ENCODE measurements at regions not wholly inside any gene's neighbourhood (a gene's known extent, or its start where the extent isn't known, plus 50 kb on each side); places are given as distances from the start of the nearest gene placed in this dataset.

GRCh38 chr5:85814596-85814995 is 803.1 kb upstream of the COX7C start:
- no peak for DNase-seq (ENCODE audit: low spot score)
- TF ChIP-seq, protein P1, sequence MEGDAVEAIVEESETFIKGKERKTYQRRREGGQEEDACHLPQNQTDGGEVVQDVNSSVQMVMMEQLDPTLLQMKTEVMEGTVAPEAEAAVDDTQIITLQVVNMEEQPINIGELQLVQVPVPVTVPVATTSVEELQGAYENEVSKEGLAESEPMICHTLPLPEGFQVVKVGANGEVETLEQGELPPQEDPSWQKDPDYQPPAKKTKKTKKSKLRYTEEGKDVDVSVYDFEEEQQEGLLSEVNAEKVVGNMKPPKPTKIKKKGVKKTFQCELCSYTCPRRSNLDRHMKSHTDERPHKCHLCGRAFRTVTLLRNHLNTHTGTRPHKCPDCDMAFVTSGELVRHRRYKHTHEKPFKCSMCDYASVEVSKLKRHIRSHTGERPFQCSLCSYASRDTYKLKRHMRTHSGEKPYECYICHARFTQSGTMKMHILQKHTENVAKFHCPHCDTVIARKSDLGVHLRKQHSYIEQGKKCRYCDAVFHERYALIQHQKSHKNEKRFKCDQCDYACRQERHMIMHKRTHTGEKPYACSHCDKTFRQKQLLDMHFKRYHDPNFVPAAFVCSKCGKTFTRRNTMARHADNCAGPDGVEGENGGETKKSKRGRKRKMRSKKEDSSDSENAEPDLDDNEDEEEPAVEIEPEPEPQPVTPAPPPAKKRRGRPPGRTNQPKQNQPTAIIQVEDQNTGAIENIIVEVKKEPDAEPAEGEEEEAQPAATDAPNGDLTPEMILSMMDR (IDR thresholded peaks at IDR 0.05; ENCODE audit: extremely low read depth, missing control alignments): no peak

DNA sequence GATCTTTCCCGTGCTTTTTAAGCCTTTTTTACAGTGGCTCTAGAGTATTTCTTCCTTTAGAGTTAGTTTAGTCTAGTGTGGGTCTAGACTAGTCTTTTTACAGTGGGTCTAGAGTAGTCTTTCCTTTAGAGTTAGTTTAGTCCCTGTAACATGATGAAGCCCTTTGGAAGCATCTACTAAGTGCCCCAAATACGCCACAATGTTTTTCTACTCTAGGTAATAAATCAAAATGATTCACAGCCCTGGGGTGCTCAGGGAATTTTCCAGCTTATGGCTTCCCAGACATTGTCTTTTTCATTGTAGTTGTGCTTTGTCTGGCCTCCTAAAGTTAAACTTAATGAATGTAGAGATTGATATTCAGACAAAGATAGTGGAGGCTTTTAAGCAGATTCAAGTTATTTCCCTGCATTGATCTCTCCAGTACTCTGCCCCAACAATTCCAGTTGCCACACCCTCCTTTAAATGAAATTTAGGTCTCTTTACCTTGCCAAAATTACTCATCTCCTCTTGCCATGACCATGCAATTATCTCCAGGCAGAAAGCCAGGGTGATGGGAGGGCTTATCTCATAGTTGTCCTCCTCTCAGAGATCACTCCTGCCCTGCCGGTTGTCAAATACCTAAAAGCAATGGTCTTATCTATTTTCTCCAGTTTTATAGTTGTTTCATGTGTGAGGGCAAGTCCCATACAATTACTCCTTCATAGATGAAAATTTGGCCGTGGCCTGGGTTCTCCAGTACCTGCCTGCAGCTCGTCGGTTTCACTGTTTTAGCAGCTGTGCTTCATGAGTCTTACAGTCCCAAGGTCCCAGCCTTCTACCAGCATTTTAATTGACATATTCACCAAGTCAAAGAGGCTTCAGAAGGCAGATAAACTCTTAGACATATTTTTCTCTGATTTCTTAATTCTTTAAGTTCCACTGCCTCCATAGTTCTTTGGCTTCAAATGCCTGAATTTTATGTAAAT is 794.0 kb upstream of the COX7C start:
- TF ChIP-seq, protein P1 (IDR thresholded peaks at IDR 0.05; ENCODE audit: extremely low read depth, missing control alignments): no peak
- DNase-seq (ENCODE audit: low spot score): no peak

DNA sequence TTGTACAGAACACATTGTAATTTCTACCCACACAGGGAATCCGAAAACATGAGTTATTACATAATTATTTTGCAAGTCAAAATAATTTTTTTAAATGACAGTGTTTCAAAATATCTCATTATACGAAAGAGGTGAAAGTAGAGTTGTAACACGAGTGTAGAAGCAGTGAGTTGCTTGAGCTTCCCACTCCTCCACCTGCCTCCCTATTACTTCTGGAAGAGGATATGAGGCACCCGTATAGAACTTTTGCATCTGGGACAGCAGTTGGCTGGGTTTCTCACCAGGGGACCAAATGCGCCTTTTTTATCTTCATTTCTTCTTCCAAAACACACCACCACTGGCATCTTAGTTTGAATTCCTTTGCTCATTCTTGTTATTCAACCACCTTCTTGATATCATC is 779.0 kb upstream of the COX7C start:
- TF ChIP-seq, protein P1 (IDR thresholded peaks at IDR 0.05; ENCODE audit: extremely low read depth, missing control alignments): no peak
- DNase-seq (ENCODE audit: low spot score): no peak

GRCh38 chr5:85841653-85842052 is 776.1 kb upstream of the COX7C start:
- no peak for DNase-seq (ENCODE audit: low spot score)

GRCh38 chr5:85843535-85843934 is 774.2 kb upstream of the COX7C start:
- TF ChIP-seq, protein P1 (IDR thresholded peaks at IDR 0.05; ENCODE audit: extremely low read depth, missing control alignments): no peak
- no peak for DNase-seq (ENCODE audit: low spot score)

More at GRCh38 chr5:85841653-85842052, 776.1 kb upstream of the COX7C start:
- TF ChIP-seq, protein P1 (IDR thresholded peaks at IDR 0.05; ENCODE audit: extremely low read depth, missing control alignments): no peak

DNA sequence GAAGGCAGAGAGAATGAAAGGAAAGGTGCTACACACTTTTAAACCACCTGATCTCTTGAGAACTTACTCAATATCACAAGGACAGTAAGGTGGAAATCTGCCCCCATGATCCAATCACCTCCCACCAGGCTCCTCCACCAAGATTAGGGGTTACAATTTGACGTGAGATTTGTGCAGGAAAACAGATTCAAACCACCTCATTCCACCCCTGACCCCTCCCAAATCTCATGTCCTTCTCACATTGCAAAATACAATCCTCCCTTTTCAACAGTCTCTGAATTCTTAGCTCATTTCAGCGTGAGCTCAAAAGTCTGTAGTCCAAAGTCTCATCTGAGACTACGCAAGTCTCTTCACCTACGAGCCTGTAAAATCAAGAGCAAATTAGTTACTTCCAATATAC is 768.3 kb upstream of the COX7C start:
- TF ChIP-seq, protein P1 (IDR thresholded peaks at IDR 0.05; ENCODE audit: extremely low read depth, missing control alignments): no peak
- DNase-seq (ENCODE audit: low spot score): no peak

DNA sequence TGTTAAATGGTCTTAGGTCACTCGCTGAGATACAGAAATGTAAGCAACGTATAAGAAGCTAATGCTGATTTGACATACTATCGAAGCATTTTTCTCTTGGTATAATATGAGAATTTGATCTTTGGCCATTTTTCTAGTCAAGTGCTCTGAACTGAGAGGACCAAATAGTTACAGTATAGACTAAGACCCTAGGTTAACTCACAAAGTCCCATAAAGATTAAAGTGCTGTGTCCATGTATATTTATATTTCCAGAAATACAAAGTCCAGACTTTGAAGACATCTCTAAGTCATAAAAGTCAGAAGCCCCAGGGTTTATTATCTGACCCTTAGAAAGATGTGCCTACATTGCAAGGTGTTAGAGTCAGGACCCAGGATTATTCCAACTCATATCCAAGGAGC is 752.4 kb upstream of the COX7C start:
- TF ChIP-seq, protein P1 (IDR thresholded peaks at IDR 0.05; ENCODE audit: extremely low read depth, missing control alignments): no peak
- no peak for DNase-seq (ENCODE audit: low spot score)
